Thoracic aorta (tissue), 2 donors: ENCODE measurements at regions not wholly inside any gene's neighbourhood (a gene's known extent, or its start where the extent isn't known, plus 50 kb on each side); places are given as distances from the start of the nearest gene placed in this dataset.

Experiments
- ATAC-seq: fragments of 150-250 bp; one replicate; pipeline ENCODE4 v1.8.0; 2017; ENCODE audit warnings: low read depth; ENCODE audit not compliant: insufficient number of reproducible peaks, low FRiP score
- DNase-seq: peaks from one replicate; pipeline ENCODE4 v3.0.0-alpha.2; 2020; ENCODE audit warnings: low spot score
- H3K27ac ChIP-seq, 2 donors: fragments of 200-600 bp; sonication (generic); 1 replicate in 1 of 2; 2 replicates in 1 of 2; pipeline ENCODE4 v1.5.1; 2016; ENCODE audit warnings: mild to moderate bottlenecking in 2 of 2, moderate library complexity in 2 of 2
- H3K27me3 ChIP-seq: fragments of 200-600 bp; sonication (generic); replicated peaks from 2 replicates; pipeline ENCODE4 v1.6.0; 2016; ENCODE audit warnings: mild to moderate bottlenecking; ENCODE audit not compliant: insufficient read depth
- H3K36me3 ChIP-seq: fragments of 200-600 bp; sonication (generic); one replicate; pipeline ENCODE4 v1.5.1; 2016
- H3K4me1 ChIP-seq, 2 donors: fragments of 200-600 bp; sonication (generic); 1 replicate in 1 of 2; 2 replicates in 1 of 2; pipeline versions ENCODE4 v1.5.1 to v1.6.0; 2016; ENCODE audit warnings: low read depth in 2 of 2, mild to moderate bottlenecking in 1 of 2; ENCODE audit not compliant: control insufficient read depth in 1 of 2
- H3K4me3 ChIP-seq: fragments of 200-600 bp; sonication (generic); 2 replicates; pipeline ENCODE4 v1.5.1; 2016; ENCODE audit warnings: mild to moderate bottlenecking
- H3K9me3 ChIP-seq: fragments of 200-600 bp; sonication (generic); 2 replicates; pipeline ENCODE4 v1.5.1; 2016
- CTCF ChIP-seq: fragments of 200-600 bp; sonication (generic); IDR thresholded peaks from one replicate; pipeline ENCODE4 v1.5.1; 2019; ENCODE audit warnings: antibody characterized with exemption

GRCh38 chrX:141975839-141976238 is 72.1 kb downstream of the MAGEC1 start:
- ATAC-seq (no peak), DNase-seq (no peak)
- no peak overlapping the region for H3K4me3 ChIP-seq
- no peaks in the 10 kb centered on the region for H3K36me3 ChIP-seq
- no peaks in the 10 kb centered on the region for H3K9me3 ChIP-seq
- H3K27me3 ChIP-seq, result no peaks in the 10 kb centered on the region
- TF ChIP-seq CTCF, result no peak
- no peak overlapping the region for H3K27ac ChIP-seq
- no peaks in the 10 kb centered on the region for H3K4me1 ChIP-seq

GRCh38 chrX:141969706-141970105 is 66.0 kb downstream of the MAGEC1 start:
- TF ChIP-seq CTCF, result no peak
- DNase-seq, result no peak
- H3K27ac ChIP-seq, result no peak overlapping the region
- no peaks in the 10 kb centered on the region for H3K4me1 ChIP-seq
- ATAC-seq, result no peak
- no peaks in the 10 kb centered on the region for H3K27me3 ChIP-seq
- H3K36me3 ChIP-seq, result no peaks in the 10 kb centered on the region
- no peak overlapping the region for H3K4me3 ChIP-seq
- no peaks in the 10 kb centered on the region for H3K9me3 ChIP-seq

- Histone ChIP-seq H3K4me1 (peaks cover 0 to 6% of the 10 kb centered on the region in 2 donors), H3K27ac (no peak overlapping the region), H3K27me3 (no peaks in the 10 kb centered on the region), H3K4me3 (no peak overlapping the region), H3K36me3 (no peaks in the 10 kb centered on the region), H3K9me3 (no peaks in the 10 kb centered on the region)
- TF ChIP-seq CTCF, result no peak
- DNase-seq, result no peak
- no peak for ATAC-seq
These were observed 56.9 kb downstream of the MAGEC1 start for GRCh38 chrX:141960578-141960977.
